ENCODE measurements at regions not wholly inside any gene's neighbourhood (a gene's known extent, or its start where the extent isn't known, plus 50 kb on each side); places are given as distances from the start of the nearest gene placed in this dataset.
"Not testable (repeated sequence)": the region's sequence is repeated elsewhere in the genome, so short reads cannot be mapped to it uniquely, and the experiment has no call there.

DNA sequence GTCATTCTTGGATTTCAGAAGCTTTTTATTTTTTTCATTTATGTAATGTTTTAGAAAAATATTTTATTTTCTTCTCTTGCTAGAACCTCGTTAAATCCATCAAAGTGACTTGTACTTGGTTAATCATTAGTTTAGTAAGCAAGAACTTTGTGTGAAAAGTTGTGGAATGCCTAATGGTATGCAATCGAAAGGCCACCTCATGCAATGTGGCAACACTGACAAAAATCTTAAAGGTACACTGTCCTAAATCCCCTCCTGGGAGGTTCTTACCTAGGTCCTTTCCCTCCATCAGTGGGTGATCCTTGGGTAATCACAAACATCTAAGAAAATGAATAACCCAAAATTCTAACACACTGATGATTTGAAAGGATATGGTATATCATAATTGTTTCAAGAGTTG, 304.2 kb downstream of the DNAH5 start:
- DNase-seq, result no peak

DNA sequence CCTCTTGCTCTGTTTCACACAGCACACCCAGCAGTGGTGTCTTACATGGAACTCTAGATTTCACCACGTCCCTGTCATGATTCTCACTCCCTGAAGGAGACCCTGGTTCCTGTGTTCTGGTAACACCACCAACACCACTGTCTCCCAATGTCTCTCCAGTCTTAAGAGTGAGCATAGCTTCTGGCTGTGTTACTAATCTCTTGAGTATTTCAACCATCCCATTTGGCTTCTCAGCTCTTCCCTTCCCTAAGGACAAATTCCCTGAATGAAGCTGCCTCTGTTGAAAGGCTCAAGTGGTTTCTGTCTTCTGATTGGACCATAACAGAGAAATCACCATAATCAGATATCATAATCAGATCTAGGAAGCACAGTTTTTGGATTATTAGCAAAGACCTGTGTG, 311.8 kb downstream of the DNAH5 start:
- no peak for DNase-seq

- no peak for DNase-seq
These were observed 315.3 kb downstream of the DNAH5 start for GRCh38 chr5:13629218-13629617.

DNA sequence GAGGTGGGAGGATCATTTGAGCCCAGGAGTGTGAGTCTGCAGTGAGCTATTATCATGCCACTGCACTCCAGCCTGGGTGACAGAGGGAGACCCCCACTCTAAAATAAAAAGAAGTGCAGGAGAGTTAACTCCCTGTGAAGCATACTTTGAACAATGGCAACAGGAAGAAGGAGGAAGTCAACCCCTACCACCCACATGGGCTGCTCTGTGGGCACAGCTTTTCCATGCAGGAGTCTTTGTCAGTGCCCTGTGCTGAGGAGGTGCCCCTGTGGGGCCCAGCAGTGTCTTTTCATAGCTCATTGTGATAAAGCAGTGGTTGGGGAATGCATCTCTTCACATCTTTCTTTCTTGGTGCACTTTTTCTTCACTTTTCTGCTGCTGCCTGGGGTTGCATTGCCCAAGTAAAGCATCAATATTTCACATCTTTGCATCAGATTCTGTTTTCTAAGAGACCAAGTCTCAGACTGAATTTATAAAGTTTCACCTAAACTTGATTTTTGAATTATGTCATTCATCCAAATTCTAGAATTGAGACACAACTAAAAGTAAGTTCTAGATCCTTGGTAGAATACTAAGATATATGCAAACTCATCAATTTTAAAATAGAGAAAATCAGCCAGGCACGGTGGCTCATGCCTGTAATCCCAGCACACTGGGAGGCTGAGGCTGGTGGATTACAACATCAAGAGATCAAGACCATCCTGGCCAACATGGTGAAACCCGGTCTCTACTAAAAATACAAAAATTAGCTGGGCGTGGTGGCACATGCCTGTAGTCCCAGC, 316.6 kb downstream of the DNAH5 start:
- no peak for DNase-seq

GRCh38 chr5:13625616-13626198, 318.8 kb downstream of the DNAH5 start:
- no peak for DNase-seq

DNA sequence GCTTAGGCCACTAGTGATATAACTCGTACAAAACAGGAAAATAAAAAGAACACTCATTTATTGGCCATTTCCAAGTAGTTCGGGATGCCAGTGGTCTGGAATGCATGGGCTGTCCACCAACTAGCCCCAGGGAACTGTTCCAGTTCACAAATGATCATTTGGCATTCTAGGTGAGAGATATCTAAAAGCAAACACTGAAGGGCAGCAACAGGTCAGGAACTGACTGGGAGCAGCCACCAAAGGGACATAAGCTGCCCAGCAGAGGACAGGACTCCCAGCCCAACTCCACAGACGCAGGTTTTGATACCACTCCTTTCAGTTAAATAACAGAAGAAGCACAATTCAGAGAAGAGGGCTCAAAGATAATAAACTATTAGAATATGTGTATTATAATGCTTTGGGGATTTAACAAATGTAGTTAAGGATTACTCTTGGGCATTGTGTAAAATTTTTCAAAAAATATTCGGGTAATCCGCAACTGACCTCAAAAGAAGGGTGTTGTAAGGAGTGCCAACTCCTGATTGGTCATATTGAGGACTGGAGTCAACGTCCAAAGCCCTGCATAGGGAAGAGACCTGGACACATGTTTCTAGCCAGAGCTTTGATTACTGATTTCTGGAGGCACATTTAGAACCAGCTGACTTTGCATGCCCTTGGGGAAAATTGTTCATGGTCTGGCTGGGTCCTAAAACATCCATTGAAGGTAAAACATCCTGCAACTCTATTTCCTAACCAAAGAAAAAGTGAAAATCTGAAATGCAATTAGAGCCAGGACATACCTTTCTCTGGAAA, 320.0 kb downstream of the DNAH5 start:
- no peak for DNase-seq

- no peak for DNase-seq
These were observed 330.9 kb downstream of the DNAH5 start for GRCh38 chr5:13613621-13614020.

GRCh38 chr5:13611604-13612003, 332.9 kb downstream of the DNAH5 start:
- no peak for DNase-seq

GRCh38 chr5:13609504-13609903, 335.0 kb downstream of the DNAH5 start:
- DNase-seq, result no peak

GRCh38 chr5:13606051-13606450, 338.4 kb downstream of the DNAH5 start:
- no peak for DNase-seq

- no peak for DNase-seq
These were observed 343.4 kb downstream of the DNAH5 start for GRCh38 chr5:13601112-13601511.

DNA sequence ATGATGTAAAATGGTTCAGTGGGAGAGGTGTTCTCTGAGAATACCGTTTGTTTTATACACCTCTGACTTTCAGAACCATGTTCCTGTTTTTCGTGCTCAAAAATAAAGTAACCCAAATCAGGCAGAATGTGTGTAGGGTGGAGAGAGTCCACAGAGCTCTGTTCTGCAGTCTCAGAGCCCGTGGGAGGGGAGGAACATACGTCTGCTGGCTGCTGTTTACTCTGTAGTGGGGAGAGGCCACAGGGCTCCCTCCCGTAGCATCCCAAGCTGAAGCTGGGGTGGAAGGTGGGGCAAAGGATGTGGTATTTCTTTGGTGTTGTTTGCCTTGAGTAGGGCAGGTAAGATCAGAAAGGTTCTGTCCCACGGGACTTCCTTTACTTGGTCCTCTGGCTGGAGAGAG, 348.5 kb downstream of the DNAH5 start:
- no peak for DNase-seq

- DNase-seq, result no peak
These were observed 352.9 kb downstream of the DNAH5 start for GRCh38 chr5:13591621-13592020.

DNA sequence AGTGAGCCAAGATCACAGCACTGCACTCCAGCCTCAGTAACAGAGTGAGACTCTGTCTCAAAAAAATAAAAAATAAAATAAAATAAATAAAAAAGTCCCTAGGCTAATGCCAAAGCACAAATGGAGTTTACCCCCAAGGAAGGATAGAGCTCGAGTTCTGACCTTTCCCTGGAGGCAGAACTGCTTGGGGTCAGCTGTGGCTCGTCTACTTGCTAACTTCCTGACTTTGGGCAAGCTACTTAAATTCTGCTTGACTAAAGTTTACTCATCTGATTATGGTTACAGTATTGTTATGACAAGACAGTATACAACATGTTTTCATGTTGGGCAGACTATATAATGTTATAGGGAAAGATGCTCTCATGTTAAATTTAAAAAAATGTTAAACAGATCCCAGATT, 359.2 kb downstream of the DNAH5 start:
- DNase-seq, result no peak

GRCh38 chr5:13581914-13582313, 362.6 kb downstream of the DNAH5 start:
- no peak for DNase-seq

DNA sequence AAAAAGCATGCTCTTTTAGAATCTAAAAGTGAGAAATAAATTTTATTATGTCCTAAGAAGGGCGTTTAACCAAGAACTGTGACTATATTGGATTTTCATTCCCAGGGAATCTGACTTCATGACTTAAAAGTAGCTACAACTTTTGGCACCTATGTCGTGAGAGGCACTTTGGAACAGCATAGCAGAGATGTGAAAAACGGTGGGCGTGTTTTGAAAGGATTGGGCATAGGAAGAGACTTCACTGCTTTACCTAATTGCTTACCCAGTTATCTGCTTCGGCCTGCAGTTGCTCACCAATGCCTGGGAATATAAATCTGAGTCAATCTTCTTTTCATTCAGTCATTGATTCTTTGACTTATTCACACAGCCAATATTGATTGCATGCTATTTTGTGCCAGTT, 363.4 kb downstream of the DNAH5 start:
- no peak for DNase-seq

- no peak for DNase-seq
These were observed 364.4 kb downstream of the DNAH5 start for GRCh38 chr5:13580058-13580457.

GRCh38 chr5:13579091-13579490, 365.4 kb downstream of the DNAH5 start:
- DNase-seq, result not testable (repeated sequence)

- not testable (repeated sequence) for DNase-seq
These were observed 366.0 kb downstream of the DNAH5 start for GRCh38 chr5:13578311-13579039.

- no peak for DNase-seq
These were observed 369.9 kb downstream of the DNAH5 start for GRCh38 chr5:13574574-13574973.

- no peak for DNase-seq
These were observed 372.3 kb downstream of the DNAH5 start for GRCh38 chr5:13572163-13572562.

DNA sequence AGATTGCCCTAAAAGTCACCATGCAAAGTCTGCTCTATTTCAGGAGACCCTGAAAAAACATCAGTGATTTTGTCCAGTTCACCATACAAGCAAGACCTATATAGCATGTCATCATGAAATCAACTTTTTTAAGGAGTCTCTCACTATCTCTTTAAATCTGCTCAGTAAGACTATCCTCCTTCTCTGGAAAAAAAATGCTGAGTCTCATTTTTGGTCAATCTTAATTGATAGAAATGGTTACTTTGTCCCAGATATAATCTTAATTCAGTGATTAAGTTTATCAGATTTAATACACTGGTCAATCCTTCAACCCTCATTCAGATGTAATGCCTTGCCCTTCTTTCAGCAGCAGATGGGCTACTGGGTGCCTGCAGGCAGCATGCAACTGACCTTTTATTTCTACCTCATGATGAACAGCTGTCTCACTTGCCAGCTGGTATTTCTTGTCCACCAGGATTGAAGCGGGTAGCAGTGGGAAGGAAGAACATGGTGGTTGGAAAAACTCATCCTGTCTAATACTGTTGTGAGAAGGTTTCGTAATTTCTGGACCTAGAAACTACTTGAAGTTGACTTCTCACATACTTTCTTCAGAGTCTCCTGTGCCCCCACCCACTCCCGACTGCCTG, 375.3 kb downstream of the DNAH5 start:
- DNase-seq, result no peak

GRCh38 chr5:13567819-13568218, 376.7 kb downstream of the DNAH5 start:
- no peak for DNase-seq
